WERI-Rb-1 (cell line): ENCODE measurements at regions not wholly inside any gene's neighbourhood (a gene's known extent, or its start where the extent isn't known, plus 50 kb on each side); places are given as distances from the start of the nearest gene placed in this dataset.

Experiments
- DNase-seq: peaks from one replicate; pipeline ENCODE4 v3.0.0-alpha.2; 2020
- H3K27ac ChIP-seq: fragments of 250-450 bp; sonication (Bioruptor Pico); 2 replicates; pipeline ENCODE4 v1.5.1; 2020; ENCODE audit warnings: mild to moderate bottlenecking, moderate library complexity
- H3K27me3 ChIP-seq: fragments of 250-450 bp; sonication (Bioruptor Pico); 2 replicates; pipeline ENCODE4 v1.5.1; 2021; ENCODE audit warnings: mild to moderate bottlenecking, low read depth, moderate library complexity; ENCODE audit not compliant: insufficient read depth, severe bottlenecking
- H3K36me3 ChIP-seq: fragments of 250-450 bp; sonication (Bioruptor Pico); 2 replicates; pipeline ENCODE4 v1.5.1; 2020; ENCODE audit warnings: mild to moderate bottlenecking, moderate library complexity
- H3K4me3 ChIP-seq: 2 replicates; pipeline ENCODE4 v1.5.1; 2011; ENCODE audit warnings: low read depth, mild to moderate bottlenecking, control low read depth, low read length
- H3K9me3 ChIP-seq: fragments of 250-450 bp; sonication (Bioruptor Pico); 2 replicates; pipeline ENCODE4 v1.5.1; 2021; ENCODE audit warnings: mild to moderate bottlenecking, moderate library complexity; ENCODE audit not compliant: severe bottlenecking
- CTCF ChIP-seq: IDR thresholded peaks from 2 replicates; pipeline ENCODE4 v1.5.1; 2011; ENCODE audit warnings: low read depth, mild to moderate bottlenecking, control low read depth, inconsistent platforms, low read length

- no peak overlapping the region for H3K4me3 ChIP-seq
- DNase-seq = no peak
- TF ChIP-seq CTCF = no peak
- H3K36me3 ChIP-seq = no peaks in the 10 kb centered on the region
- no peaks in the 10 kb centered on the region for H3K27me3 ChIP-seq
- no peak overlapping the region for H3K27ac ChIP-seq
- no peaks in the 10 kb centered on the region for H3K9me3 ChIP-seq
Measured at GRCh38 chr4:71237641-71238040, 101.2 kb upstream of the SLC4A4 start.

GRCh38 chr4:71239365-71239764 lies 99.5 kb upstream of the SLC4A4 start:
- Histone ChIP-seq H3K9me3 (no peaks in the 10 kb centered on the region), H3K27me3 (no peaks in the 10 kb centered on the region), H3K27ac (no peak overlapping the region), H3K4me3 (no peak overlapping the region), H3K36me3 (no peaks in the 10 kb centered on the region)
- TF ChIP-seq CTCF = no peak
- DNase-seq = no peak

DNA sequence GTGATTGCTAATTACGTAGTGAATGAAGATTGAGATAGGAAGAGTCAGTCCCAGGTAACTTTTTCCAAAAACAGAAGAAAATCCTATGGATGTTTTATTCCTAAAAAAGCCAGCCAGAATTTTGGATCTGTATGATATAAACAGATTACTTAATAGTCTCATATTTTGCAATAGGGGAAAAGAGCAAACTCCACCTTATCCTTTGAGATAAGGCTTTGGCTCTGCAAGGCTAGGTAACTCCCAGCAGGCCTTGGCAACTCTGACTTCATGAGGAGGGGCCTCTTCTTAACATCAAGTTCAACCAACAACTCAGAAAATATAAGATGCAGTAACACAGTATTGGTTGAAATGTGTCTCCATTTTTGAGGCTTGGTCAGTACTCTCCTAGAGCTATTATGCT lies 98.7 kb upstream of the SLC4A4 start:
- Histone ChIP-seq H3K9me3 (no peaks in the 10 kb centered on the region), H3K27ac (no peak overlapping the region), H3K27me3 (no peaks in the 10 kb centered on the region), H3K36me3 (no peaks in the 10 kb centered on the region), H3K4me3 (no peak overlapping the region)
- no peak for DNase-seq
- no peak for TF ChIP-seq CTCF

GRCh38 chr4:71241501-71242288 lies 97.1 kb upstream of the SLC4A4 start:
- Histone ChIP-seq H3K4me3 (no peak overlapping the region), H3K36me3 (no peaks in the 10 kb centered on the region), H3K27me3 (no peaks in the 10 kb centered on the region), H3K9me3 (no peaks in the 10 kb centered on the region), H3K27ac (no peak overlapping the region)
- no peak for DNase-seq
- no peak for TF ChIP-seq CTCF

DNA sequence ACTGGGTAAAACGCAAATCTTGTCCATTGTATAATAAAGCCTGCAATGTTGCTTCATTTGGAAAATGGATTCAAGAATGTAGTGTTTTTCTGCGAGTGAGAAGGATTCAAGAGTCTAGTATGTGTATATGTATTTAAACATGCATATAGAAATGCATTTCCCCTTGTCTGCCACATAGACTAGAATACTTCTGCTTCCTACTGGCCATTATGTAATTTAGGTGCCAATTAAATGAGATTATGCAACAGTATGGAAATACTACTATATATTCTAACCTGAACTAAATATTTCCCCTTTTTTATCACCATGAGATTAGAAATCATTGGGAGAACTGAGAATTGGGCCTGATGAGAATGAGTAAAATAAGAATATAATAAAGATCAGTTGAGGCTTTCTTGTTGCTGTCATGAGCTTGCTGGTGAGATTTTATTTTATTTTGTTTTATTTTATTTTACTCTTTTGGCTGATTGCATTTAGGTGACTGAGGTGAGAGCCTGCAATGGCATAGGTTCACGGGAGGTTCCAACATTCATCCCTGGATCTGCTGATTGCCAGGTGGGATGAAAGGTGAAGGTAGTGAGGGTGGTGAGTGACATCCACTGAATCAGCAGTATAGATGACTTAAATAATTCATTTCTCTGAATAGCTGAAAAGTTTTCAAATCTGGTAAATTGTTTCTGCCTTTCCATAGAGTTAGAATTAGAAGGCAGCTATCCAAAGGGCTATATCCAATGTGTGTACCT lies 95.6 kb upstream of the SLC4A4 start:
- Histone ChIP-seq H3K27me3 (no peaks in the 10 kb centered on the region), H3K27ac (no peak overlapping the region), H3K4me3 (no peak overlapping the region), H3K36me3 (no peaks in the 10 kb centered on the region), H3K9me3 (no peaks in the 10 kb centered on the region)
- no peak for TF ChIP-seq CTCF
- DNase-seq = no peak

GRCh38 chr4:71247706-71248105 lies 91.1 kb upstream of the SLC4A4 start:
- H3K27me3 ChIP-seq = no peaks in the 10 kb centered on the region
- H3K4me3 ChIP-seq = no peak overlapping the region
- H3K27ac ChIP-seq = no peak overlapping the region
- no peak for DNase-seq
- H3K9me3 ChIP-seq = no peaks in the 10 kb centered on the region
- no peak for TF ChIP-seq CTCF
- no peaks in the 10 kb centered on the region for H3K36me3 ChIP-seq
